Liver (tissue), 8 donors: ENCODE measurements at regions not wholly inside any gene's neighbourhood (a gene's known extent, or its start where the extent isn't known, plus 50 kb on each side); places are given as distances from the start of the nearest gene placed in this dataset.
A peak's percentile ranks its signal among the peaks of the same experiment; 100 is the strongest.

Source experiments
- DNase-seq: peaks from one replicate; pipeline ENCODE4 v3.0.0-alpha.2; 2017; ENCODE audit warnings: low spot score
- H3K27ac ChIP-seq, 2 donors: one replicate each; pipeline ENCODE4 v1.7.0; 2013; ENCODE audit warnings: inconsistent platforms in 2 of 2, low read length in 2 of 2, control low read depth in 1 of 2, low read depth in 1 of 2, mild to moderate bottlenecking in 1 of 2
- H3K27me3 ChIP-seq, 4 donors: one replicate each; pipeline versions ENCODE4 v1.6.1 to v1.7.0; 2013; ENCODE audit warnings: low read length in 3 of 4, inconsistent platforms in 1 of 4, mild to moderate bottlenecking in 1 of 4, moderate library complexity in 1 of 4; ENCODE audit not compliant: control insufficient read depth in 4 of 4, insufficient read depth in 4 of 4
- H3K36me3 ChIP-seq, 4 donors: one replicate each; pipeline versions ENCODE4 v1.6.1 to v1.7.0; 2013; ENCODE audit warnings: low read length in 3 of 4, mild to moderate bottlenecking in 3 of 4, low read depth in 1 of 4, moderate library complexity in 1 of 4; ENCODE audit not compliant: control insufficient read depth in 4 of 4, insufficient read depth in 3 of 4
- H3K4me1 ChIP-seq, 4 donors: one replicate each; pipeline versions ENCODE4 v1.6.1 to v1.7.0; 2013; ENCODE audit warnings: low read length in 3 of 4, mild to moderate bottlenecking in 3 of 4, moderate library complexity in 1 of 4; ENCODE audit not compliant: control insufficient read depth in 4 of 4, insufficient read depth in 4 of 4
- H3K4me3 ChIP-seq, 3 donors: one replicate each; pipeline versions ENCODE4 v1.6.1 to v1.7.0; 2013; ENCODE audit warnings: low read length in 3 of 3, control low read depth in 1 of 3, low read depth in 1 of 3, mild to moderate bottlenecking in 1 of 3
- H3K9ac ChIP-seq, 2 donors: one replicate each; pipeline ENCODE4 v1.7.0; 2013; ENCODE audit warnings: low read length in 2 of 2, mild to moderate bottlenecking in 2 of 2, moderate library complexity in 2 of 2, control low read depth in 1 of 2, low read depth in 1 of 2
- H3K9me3 ChIP-seq, 4 donors: one replicate each; pipeline versions ENCODE4 v1.6.1 to v1.7.0; 2013; ENCODE audit warnings: low read length in 3 of 4; ENCODE audit not compliant: control insufficient read depth in 4 of 4
- ATF3 ChIP-seq: IDR thresholded peaks from 2 replicates; pipeline ENCODE4 v1.6.1; 2016; ENCODE audit warnings: antibody characterized with exemption
- CTCF ChIP-seq: fragments of 150-350 bp; IDR thresholded peaks from 2 replicates; pipeline ENCODE4 v1.5.1; 2017; ENCODE audit warnings: improper control_type of control experiment, low read depth, low read length; ENCODE audit not compliant: missing input control
- FOXA1 ChIP-seq: IDR thresholded peaks from 2 replicates; pipeline ENCODE4 v1.6.1; 2016; ENCODE audit warnings: antibody characterized with exemption
- FOXA2 ChIP-seq: IDR thresholded peaks from 2 replicates; pipeline ENCODE4 v1.6.1; 2016; ENCODE audit warnings: antibody characterized with exemption
- GABPA ChIP-seq, 2 donors: IDR thresholded peaks in 1 of 2; conservative IDR thresholded peaks in 1 of 2; 2 replicates each; pipeline ENCODE4 v1.6.1; 2016; ENCODE audit warnings: antibody characterized with exemption in 2 of 2, mild to moderate bottlenecking in 1 of 2, moderate library complexity in 1 of 2
- HNF4A ChIP-seq, 2 donors: conservative IDR thresholded peaks; 2 replicates each; pipeline ENCODE4 v1.6.1; 2016; ENCODE audit warnings: antibody characterized with exemption in 2 of 2, mild to moderate bottlenecking in 2 of 2
- HNF4G ChIP-seq: IDR thresholded peaks from 2 replicates; pipeline ENCODE4 v1.6.1; 2016; ENCODE audit warnings: antibody characterized with exemption
- NR2F2 ChIP-seq: IDR thresholded peaks from 2 replicates; pipeline ENCODE4 v1.6.1; 2016; ENCODE audit warnings: antibody characterized with exemption
- RAD21 ChIP-seq, 2 donors: IDR thresholded peaks; 2 replicates each; pipeline ENCODE4 v1.6.1; 2016; ENCODE audit warnings: antibody characterized with exemption in 2 of 2, mild to moderate bottlenecking in 2 of 2
- REST ChIP-seq: IDR thresholded peaks from 2 replicates; pipeline ENCODE4 v1.6.1; 2016; ENCODE audit warnings: antibody characterized with exemption, mild to moderate bottlenecking
- RXRA ChIP-seq, 2 donors: IDR thresholded peaks; 2 replicates each; pipeline ENCODE4 v1.6.1; 2017 to 2018; ENCODE audit warnings: antibody characterized with exemption in 2 of 2, mild to moderate bottlenecking in 1 of 2
- TAF1 ChIP-seq: conservative IDR thresholded peaks from 2 replicates; pipeline ENCODE4 v1.6.1; 2016; ENCODE audit warnings: antibody characterized with exemption, mild to moderate bottlenecking
- WGBS: extraction: QIAGEN DNeasy Blood & Tissue Kit; methylation state at CpG from one replicate; pipeline ENCODE4 v1.1.7; 2013; 5-methylcytosine and 5-hydroxymethylcytosine counted together
- TF ChIP-seq, protein P1 (sequence below): IDR thresholded peaks from 2 replicates; pipeline ENCODE4 v1.6.1; 2016; ENCODE audit warnings: antibody characterized with exemption
- donor health status: healthy.
- donor health status: healthy.
- donor health status: healthy.
- donor health status: healthy.
- donor health status: healthy.

- TF ChIP-seq REST (no peak), RAD21 (IDR thresholded peaks at IDR 0.05) (no peak)
Measured at GRCh38 chr15:25056484-25057425, 102.0 kb downstream of the SNRPN start (continued).

DNA sequence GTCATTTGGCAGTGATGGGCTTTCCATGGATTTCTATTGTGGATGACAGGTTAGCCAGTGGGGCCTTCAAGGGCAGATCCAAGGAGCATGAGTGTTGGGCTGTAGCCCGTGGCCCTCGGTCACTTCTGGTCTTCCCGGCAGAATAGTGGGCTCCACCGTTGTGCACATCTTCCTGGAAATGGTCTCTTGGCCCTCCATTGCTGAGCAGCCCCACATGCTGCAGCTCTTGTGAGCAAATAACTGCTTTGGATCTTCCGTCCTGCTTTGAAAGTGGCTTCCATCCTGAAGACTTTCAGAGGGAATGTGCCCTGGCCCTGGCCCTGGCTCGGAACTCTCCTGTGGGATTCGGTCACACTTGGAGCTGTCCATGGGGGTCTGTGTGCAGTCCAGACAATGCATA, 102.8 kb downstream of the SNRPN start:
- DNase-seq = no peak
- Histone ChIP-seq H3K27ac (no peak overlapping the region), H3K9me3 (peaks cover 82 to 100% (median 99%) of the 10 kb centered on the region in 4 donors), H3K4me1 (no peaks in the 10 kb centered on the region), H3K36me3 (peaks cover 11 to 98% (median 89%) of the 10 kb centered on the region in 4 donors), H3K9ac (no peak overlapping the region), H3K27me3 (no peaks in the 10 kb centered on the region), H3K4me3 (peak overlapping the region in 2 of 3 donors; percentile 67 to 69)
- TF ChIP-seq ATF3 (no peak), REST (no peak), NR2F2 (no peak), HNF4G (no peak), RXRA (IDR thresholded peaks at IDR 0.05) (no peak), GABPA (IDR thresholded peaks at IDR 0.05 in 1 of 2, conservative IDR thresholded peaks at IDR 0.05 in 1 of 2) (no peak), HNF4A (conservative IDR thresholded peaks at IDR 0.05) (no peak), TAF1 (no peak), FOXA2 (no peak), FOXA1 (no peak), CTCF (no peak), RAD21 (IDR thresholded peaks at IDR 0.05) (no peak)
- TF ChIP-seq, protein P1, sequence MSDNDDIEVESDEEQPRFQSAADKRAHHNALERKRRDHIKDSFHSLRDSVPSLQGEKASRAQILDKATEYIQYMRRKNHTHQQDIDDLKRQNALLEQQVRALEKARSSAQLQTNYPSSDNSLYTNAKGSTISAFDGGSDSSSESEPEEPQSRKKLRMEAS = no peak
- 95% methylated on average over 7 of the region's 7 CpGs for WGBS
